WERI-Rb-1 (cell line): ENCODE measurements at regions not wholly inside any gene's neighbourhood (a gene's known extent, or its start where the extent isn't known, plus 50 kb on each side); places are given as distances from the start of the nearest gene placed in this dataset.

Source experiments
- DNase-seq: peaks from one replicate; pipeline ENCODE4 v3.0.0-alpha.2; 2020
- H3K27ac ChIP-seq: fragments of 250-450 bp; sonication (Bioruptor Pico); 2 replicates; pipeline ENCODE4 v1.5.1; 2020; ENCODE audit warnings: mild to moderate bottlenecking, moderate library complexity
- H3K27me3 ChIP-seq: fragments of 250-450 bp; sonication (Bioruptor Pico); 2 replicates; pipeline ENCODE4 v1.5.1; 2021; ENCODE audit warnings: mild to moderate bottlenecking, low read depth, moderate library complexity; ENCODE audit not compliant: insufficient read depth, severe bottlenecking
- H3K36me3 ChIP-seq: fragments of 250-450 bp; sonication (Bioruptor Pico); 2 replicates; pipeline ENCODE4 v1.5.1; 2020; ENCODE audit warnings: mild to moderate bottlenecking, moderate library complexity
- H3K4me3 ChIP-seq: 2 replicates; pipeline ENCODE4 v1.5.1; 2011; ENCODE audit warnings: low read depth, mild to moderate bottlenecking, control low read depth, low read length
- H3K9me3 ChIP-seq: fragments of 250-450 bp; sonication (Bioruptor Pico); 2 replicates; pipeline ENCODE4 v1.5.1; 2021; ENCODE audit warnings: mild to moderate bottlenecking, moderate library complexity; ENCODE audit not compliant: severe bottlenecking
- TF ChIP-seq, protein P1 (sequence below): IDR thresholded peaks from 2 replicates; pipeline ENCODE4 v1.5.1; 2011; ENCODE audit warnings: low read depth, mild to moderate bottlenecking, control low read depth, inconsistent platforms, low read length

DNA sequence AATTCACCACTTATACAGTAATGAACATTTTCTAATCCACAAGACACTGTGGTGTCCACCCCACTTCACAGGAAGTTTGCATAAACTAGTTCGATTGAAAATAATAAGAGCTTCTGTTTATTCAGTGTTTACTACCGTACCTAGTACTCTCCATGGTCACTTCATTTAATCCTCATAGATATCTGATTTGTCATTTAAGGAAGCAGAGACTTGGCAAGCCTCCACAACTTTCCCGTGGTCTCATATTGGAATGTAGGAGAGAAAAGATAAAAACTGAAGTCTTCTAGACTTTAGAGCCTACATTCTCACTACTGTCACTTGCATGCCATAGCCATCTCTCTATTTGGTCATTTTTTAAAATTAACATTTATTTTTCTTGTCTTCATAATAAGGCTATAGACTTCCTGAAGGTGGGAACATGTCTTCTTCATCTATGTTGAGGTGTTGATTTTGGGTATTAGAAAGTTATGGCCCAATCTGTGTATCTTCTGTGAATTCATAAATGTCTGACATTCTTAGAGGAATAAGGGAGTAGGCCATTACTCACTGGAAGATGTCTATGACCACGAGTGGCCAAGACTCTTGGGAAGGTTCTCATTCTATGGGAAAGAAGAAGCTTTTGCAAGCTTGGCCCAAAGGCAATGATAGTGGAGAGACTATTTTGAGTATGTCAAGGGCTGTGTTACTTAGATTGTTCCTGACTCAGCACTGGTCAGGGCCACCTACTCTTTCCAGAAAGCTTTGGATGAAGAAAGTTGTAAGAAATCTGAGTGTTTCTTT, 423.7 kb downstream of the LRIG3 start:
- H3K9me3 ChIP-seq: no peaks in the 10 kb centered on the region
- no peak overlapping the region for H3K27ac ChIP-seq
- H3K27me3 ChIP-seq: no peaks in the 10 kb centered on the region
- TF ChIP-seq, protein P1, sequence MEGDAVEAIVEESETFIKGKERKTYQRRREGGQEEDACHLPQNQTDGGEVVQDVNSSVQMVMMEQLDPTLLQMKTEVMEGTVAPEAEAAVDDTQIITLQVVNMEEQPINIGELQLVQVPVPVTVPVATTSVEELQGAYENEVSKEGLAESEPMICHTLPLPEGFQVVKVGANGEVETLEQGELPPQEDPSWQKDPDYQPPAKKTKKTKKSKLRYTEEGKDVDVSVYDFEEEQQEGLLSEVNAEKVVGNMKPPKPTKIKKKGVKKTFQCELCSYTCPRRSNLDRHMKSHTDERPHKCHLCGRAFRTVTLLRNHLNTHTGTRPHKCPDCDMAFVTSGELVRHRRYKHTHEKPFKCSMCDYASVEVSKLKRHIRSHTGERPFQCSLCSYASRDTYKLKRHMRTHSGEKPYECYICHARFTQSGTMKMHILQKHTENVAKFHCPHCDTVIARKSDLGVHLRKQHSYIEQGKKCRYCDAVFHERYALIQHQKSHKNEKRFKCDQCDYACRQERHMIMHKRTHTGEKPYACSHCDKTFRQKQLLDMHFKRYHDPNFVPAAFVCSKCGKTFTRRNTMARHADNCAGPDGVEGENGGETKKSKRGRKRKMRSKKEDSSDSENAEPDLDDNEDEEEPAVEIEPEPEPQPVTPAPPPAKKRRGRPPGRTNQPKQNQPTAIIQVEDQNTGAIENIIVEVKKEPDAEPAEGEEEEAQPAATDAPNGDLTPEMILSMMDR: no peak
- DNase-seq: no peak
- H3K36me3 ChIP-seq: no peaks in the 10 kb centered on the region
- H3K4me3 ChIP-seq: no peak overlapping the region

DNA sequence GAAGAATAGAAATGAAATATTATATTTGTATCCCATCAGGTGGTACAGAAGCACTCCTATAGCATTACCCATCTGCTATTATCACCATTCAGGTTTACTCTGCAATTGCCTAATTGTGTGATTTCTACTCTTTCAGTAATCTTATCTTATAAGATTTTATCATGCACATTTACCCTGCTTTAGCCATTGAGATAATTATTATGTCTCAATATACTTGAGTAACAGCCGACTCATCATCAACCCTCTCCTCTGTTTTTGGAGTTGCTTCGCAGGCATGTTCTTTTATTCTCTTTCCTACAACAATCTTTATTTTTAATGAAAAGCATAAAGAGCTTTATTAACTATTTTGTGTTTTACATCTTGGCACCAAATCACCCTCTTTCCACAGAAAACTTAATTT, 419.9 kb downstream of the LRIG3 start:
- DNase-seq: no peak
- H3K27ac ChIP-seq: no peak overlapping the region
- no peaks in the 10 kb centered on the region for H3K9me3 ChIP-seq
- H3K27me3 ChIP-seq: no peaks in the 10 kb centered on the region
- no peaks in the 10 kb centered on the region for H3K36me3 ChIP-seq
- H3K4me3 ChIP-seq: no peak overlapping the region
- TF ChIP-seq, protein P1: no peak

DNA sequence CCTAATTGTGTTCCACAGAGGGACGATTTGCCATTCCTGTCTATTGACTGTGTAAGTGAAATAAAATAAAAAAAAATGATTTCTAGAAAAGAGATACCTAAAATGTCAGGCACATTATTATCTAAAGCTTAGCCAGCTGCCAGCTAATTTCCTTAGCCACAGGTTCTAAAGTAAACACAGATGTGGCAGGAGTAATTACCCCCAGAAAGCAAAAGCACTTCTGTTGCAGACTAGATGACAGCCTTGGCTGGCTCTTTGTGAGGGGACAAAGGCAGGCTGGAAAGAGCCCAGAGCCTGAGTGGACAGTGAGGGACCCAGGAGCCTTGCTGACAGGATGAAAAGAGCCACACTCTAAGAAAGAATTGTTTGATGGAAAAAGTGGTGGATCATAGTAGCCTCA, 418.1 kb downstream of the LRIG3 start:
- no peak overlapping the region for H3K27ac ChIP-seq
- H3K36me3 ChIP-seq: no peaks in the 10 kb centered on the region
- TF ChIP-seq, protein P1: no peak
- DNase-seq: no peak
- no peak overlapping the region for H3K4me3 ChIP-seq
- H3K27me3 ChIP-seq: no peaks in the 10 kb centered on the region
- no peaks in the 10 kb centered on the region for H3K9me3 ChIP-seq

DNA sequence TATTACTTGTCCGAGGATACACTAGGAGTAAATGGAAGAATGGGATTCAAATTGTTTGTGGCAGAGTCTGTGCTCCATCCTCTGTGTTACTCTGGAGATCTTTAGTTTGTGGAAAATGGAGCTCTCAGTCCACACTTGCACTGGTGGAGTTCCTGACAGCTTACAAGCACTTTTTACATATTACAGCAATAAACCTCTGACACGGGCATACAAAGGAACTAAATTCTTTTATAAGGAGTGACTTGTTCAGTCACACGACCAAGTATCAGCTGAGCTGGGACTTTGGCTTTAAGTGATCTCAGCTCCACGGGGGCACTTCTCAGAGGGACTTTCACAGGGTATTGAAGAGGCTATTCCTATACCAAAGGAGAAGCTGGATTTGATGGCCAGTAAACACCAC, 417.5 kb downstream of the LRIG3 start:
- H3K9me3 ChIP-seq: no peaks in the 10 kb centered on the region
- H3K27ac ChIP-seq: no peak overlapping the region
- TF ChIP-seq, protein P1: no peak
- DNase-seq: no peak
- no peaks in the 10 kb centered on the region for H3K36me3 ChIP-seq
- H3K4me3 ChIP-seq: no peak overlapping the region
- H3K27me3 ChIP-seq: no peaks in the 10 kb centered on the region

DNA sequence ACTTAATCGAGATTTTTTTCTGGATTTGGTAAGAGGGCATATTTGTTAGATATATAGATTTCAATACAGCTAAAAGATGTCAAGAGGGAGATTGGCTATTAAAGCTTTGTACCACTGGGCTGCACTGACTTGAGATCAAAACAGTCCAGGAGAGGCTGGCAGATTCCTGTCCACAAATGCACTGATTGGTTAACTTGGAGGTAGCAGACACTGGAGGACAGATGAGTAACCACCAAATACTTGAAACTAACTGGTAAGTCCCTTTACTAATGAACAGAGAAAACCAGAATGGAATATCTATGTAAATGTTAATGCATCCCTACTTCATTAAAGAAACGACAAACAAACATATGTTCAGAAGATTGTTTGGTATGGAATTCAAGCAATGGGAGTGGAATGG, 416.6 kb downstream of the LRIG3 start:
- no peak for DNase-seq
- Histone ChIP-seq H3K9me3 (no peaks in the 10 kb centered on the region), H3K27ac (no peak overlapping the region), H3K36me3 (no peaks in the 10 kb centered on the region), H3K4me3 (no peak overlapping the region), H3K27me3 (no peaks in the 10 kb centered on the region)
- TF ChIP-seq, protein P1: no peak
